ENCODE measurements at regions not wholly inside any gene's neighbourhood (a gene's known extent, or its start where the extent isn't known, plus 50 kb on each side); places are given as distances from the start of the nearest gene placed in this dataset.

DNA sequence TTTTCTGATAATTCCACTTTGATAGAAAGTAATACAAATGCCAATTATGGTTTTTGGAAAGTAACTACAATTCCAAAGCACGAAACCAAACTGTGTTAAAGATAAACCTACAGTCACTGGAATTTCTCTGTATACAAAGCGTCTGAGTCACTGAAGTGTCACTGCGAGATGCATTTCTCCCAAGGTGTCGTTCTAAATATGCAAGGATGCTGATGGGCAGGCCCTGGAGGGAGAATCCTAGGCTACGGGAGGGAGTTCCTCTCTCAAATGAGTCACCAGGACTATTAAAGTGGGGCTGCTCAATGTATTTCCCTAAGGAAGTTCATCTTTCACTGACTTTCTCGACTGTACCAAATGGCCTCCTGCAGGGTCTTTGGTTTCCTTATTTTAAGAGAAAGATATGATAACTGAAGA, 163.8 kb upstream of the STK17B start:
- TF ChIP-seq CTCF (IDR thresholded peaks at IDR 0.05; ENCODE audit: low read depth, low read length) = no peak
- peak; percentile 50 for DNase-seq (ENCODE audit: extremely low read depth, low read depth)

GRCh38 chr2:196336207-196336606, 164.8 kb upstream of the STK17B start:
- DNase-seq (ENCODE audit: extremely low read depth, low read depth) = no peak
- TF ChIP-seq CTCF (IDR thresholded peaks at IDR 0.05; ENCODE audit: low read depth, low read length) = no peak

DNA sequence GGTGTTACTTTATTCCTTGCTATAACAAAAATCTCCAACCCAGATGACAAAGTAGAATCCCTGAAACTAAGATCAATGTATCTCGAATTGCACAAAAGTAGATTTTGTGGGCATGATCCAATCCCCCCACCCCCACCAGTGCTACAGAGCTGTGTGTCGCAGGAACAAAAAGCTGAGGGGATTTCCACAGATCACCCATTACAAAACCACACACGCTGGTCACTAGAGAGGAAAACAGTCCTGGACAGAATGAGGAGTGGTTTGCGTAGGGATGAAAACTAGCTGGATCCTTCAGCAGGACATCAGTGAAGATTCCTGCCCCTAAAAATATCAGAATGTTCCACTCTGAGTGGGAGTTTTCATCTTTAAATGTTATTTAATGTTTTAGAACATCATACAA, 165.3 kb upstream of the STK17B start:
- no peak for TF ChIP-seq CTCF (IDR thresholded peaks at IDR 0.05; ENCODE audit: low read depth, low read length)
- DNase-seq (ENCODE audit: extremely low read depth, low read depth) = no peak

DNA sequence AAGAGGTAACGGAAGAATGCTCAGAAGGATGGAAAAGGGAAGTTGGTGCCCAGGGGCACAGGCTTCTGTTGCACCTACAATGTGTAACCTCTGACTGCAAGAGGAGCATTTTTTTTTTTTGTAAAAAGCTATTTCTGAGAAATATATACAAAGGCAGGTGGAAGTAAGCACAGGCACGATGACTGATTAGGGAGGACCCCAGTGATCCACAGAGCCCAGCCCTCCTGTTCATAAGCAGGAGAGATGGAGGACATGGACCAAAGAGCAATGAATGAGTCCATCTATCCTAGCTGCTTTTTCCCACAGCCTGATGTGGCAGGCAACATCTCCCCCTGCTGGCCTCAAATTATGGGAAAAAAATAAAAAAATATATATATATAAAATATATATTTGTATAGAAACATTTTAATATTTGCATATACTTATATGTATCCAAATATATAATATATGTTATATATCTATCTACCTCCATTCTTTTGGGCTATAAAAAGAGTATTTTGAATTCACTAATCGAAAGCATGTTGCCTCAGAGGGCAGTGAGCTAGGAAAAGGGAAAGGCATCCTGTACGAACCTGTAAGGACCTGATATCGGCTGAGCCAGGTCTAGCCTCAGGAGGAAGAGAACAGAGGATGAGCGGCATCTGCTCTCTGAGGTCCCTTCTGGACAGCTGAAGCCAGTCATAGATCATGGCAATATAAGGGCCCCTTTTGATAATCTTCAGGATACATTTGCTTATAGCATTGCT, 166.0 kb upstream of the STK17B start:
- TF ChIP-seq CTCF (IDR thresholded peaks at IDR 0.05; ENCODE audit: low read depth, low read length) = peak; percentile 45
- DNase-seq (ENCODE audit: extremely low read depth, low read depth) = no peak

GRCh38 chr2:196338440-196338839, 167.1 kb upstream of the STK17B start:
- DNase-seq (ENCODE audit: extremely low read depth, low read depth) = no peak
- TF ChIP-seq CTCF (IDR thresholded peaks at IDR 0.05; ENCODE audit: low read depth, low read length) = no peak

GRCh38 chr2:196341277-196341841, 170.0 kb upstream of the STK17B start:
- no peak for TF ChIP-seq CTCF (IDR thresholded peaks at IDR 0.05; ENCODE audit: low read depth, low read length)
- DNase-seq (ENCODE audit: extremely low read depth, low read depth) = no peak

GRCh38 chr2:196344397-196344796, 173.0 kb upstream of the STK17B start:
- TF ChIP-seq CTCF (IDR thresholded peaks at IDR 0.05; ENCODE audit: low read depth, low read length) = no peak
- DNase-seq (ENCODE audit: extremely low read depth, low read depth) = no peak
